Tibial artery (tissue), 4 donors: ENCODE measurements at regions not wholly inside any gene's neighbourhood (a gene's known extent, or its start where the extent isn't known, plus 50 kb on each side); places are given as distances from the start of the nearest gene placed in this dataset.

ENCODE experiments used
- DNase-seq, 2 donors: peaks; one replicate each; pipeline ENCODE4 v3.0.0-alpha.2; 2019
- H3K27ac ChIP-seq, 2 donors: fragments of 200-600 bp; sonication (generic) in 1 of 2; 1 replicate in 1 of 2; 2 replicates in 1 of 2; pipeline ENCODE4 v1.5.1; 2018 to 2019; ENCODE audit warnings: mild to moderate bottlenecking in 1 of 2
- H3K27me3 ChIP-seq, 2 donors: fragments of 200-600 bp; sonication (generic) in 1 of 2; one replicate each; pipeline versions ENCODE4 v1.5.1 to v1.6.0; 2016 to 2019
- H3K36me3 ChIP-seq, 3 donors: fragments of 200-600 bp; sonication (generic) in 2 of 3; one replicate each; pipeline ENCODE4 v1.5.1; 2016 to 2019; ENCODE audit warnings: mild to moderate bottlenecking in 2 of 3
- H3K4me1 ChIP-seq, 4 donors: fragments of 200-600 bp; sonication (generic) in 2 of 4; 1 replicate in 3 of 4; 2 replicates in 1 of 4; pipeline ENCODE4 v1.5.1; 2016 to 2019
- H3K4me3 ChIP-seq, 2 donors: fragments of 200-600 bp; sonication (generic) in 1 of 2; 1 replicate in 1 of 2; 2 replicates in 1 of 2; pipeline ENCODE4 v1.5.1; 2018 to 2019; ENCODE audit warnings: mild to moderate bottlenecking in 2 of 2
- H3K9me3 ChIP-seq, 3 donors: fragments of 200-600 bp; sonication (generic) in 1 of 3; one replicate each; pipeline ENCODE4 v1.5.1; 2016 to 2019
- intact Hi-C: fragments of 100-400 bp; cut with DNase I; formaldehyde crosslinking; loops from one replicate; pipeline ENCODE4 v1.15.0; 2023; ENCODE audit warnings: low total_unique reads
- TF ChIP-seq, protein P1 (sequence below), 2 experiments: fragments of 200-600 bp in 1 of 2; fragments of 450-650 bp in 1 of 2; IDR thresholded peaks; one replicate each; pipeline ENCODE4 v1.5.1; 2017 to 2019; ENCODE audit warnings: antibody characterized with exemption in 2 of 2, mild to moderate bottlenecking in 1 of 2, moderate library complexity in 1 of 2

DNA sequence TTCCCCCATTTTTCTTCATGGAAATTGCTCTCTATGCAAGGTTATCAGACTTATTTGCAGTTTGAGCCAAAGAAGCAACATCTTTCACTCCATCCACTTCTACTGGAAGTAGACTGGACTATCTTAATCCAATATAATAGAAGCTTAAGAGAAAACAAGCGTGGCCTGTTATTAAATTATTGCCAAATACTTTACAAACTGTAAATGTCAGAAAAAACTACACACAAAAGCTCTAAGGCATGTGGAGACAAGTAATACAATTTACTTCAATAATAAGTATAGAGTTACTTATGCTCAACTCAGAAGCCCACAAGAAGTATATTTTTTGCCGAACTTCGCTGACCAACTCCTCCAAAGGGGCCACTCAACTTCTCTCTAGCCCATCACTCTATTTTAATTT, 120.3 kb downstream of the BDH1 start:
- no peak for DNase-seq
- H3K27ac ChIP-seq: no peak overlapping the region
- peaks cover 0 to 17% (median 2%) of the 10 kb centered on the region in 4 donors for H3K4me1 ChIP-seq
- no peaks in the 10 kb centered on the region for H3K36me3 ChIP-seq
- no peaks in the 10 kb centered on the region for H3K9me3 ChIP-seq
- TF ChIP-seq, protein P1, sequence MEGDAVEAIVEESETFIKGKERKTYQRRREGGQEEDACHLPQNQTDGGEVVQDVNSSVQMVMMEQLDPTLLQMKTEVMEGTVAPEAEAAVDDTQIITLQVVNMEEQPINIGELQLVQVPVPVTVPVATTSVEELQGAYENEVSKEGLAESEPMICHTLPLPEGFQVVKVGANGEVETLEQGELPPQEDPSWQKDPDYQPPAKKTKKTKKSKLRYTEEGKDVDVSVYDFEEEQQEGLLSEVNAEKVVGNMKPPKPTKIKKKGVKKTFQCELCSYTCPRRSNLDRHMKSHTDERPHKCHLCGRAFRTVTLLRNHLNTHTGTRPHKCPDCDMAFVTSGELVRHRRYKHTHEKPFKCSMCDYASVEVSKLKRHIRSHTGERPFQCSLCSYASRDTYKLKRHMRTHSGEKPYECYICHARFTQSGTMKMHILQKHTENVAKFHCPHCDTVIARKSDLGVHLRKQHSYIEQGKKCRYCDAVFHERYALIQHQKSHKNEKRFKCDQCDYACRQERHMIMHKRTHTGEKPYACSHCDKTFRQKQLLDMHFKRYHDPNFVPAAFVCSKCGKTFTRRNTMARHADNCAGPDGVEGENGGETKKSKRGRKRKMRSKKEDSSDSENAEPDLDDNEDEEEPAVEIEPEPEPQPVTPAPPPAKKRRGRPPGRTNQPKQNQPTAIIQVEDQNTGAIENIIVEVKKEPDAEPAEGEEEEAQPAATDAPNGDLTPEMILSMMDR (IDR thresholded peaks at IDR 0.05): no peak
- H3K4me3 ChIP-seq: no peak overlapping the region
- intact Hi-C loops: no loop called here
- H3K27me3 ChIP-seq: peaks cover 0 to 4% of the 10 kb centered on the region in 2 donors

DNA sequence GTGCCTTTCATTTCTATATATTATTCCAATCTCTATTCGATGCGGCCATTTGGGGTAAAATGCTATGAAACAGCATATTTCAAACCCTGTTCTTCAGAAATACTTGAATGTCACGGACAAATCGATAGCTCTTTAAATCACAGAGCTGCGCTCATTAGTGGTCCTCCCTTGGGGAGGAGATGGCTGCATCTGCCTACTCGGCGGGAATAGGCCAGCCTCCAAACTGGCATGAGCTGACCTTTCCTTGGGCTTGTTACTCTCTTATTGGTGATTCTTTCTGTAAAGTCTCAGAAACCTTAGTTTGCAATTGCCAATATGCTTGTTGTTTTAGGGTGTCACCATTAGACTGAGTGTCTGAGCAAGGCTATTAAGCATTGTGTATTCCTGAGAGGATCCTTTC, 120.9 kb downstream of the BDH1 start:
- peaks cover 0 to 3% of the 10 kb centered on the region in 2 donors for H3K27me3 ChIP-seq
- H3K36me3 ChIP-seq: no peaks in the 10 kb centered on the region
- intact Hi-C loops: no loop called here
- no peaks in the 10 kb centered on the region for H3K9me3 ChIP-seq
- DNase-seq: no peak
- no peak overlapping the region for H3K27ac ChIP-seq
- H3K4me3 ChIP-seq: no peak overlapping the region
- H3K4me1 ChIP-seq: peaks cover 0 to 17% (median 2%) of the 10 kb centered on the region in 4 donors
- TF ChIP-seq, protein P1 (IDR thresholded peaks at IDR 0.05): no peak

DNA sequence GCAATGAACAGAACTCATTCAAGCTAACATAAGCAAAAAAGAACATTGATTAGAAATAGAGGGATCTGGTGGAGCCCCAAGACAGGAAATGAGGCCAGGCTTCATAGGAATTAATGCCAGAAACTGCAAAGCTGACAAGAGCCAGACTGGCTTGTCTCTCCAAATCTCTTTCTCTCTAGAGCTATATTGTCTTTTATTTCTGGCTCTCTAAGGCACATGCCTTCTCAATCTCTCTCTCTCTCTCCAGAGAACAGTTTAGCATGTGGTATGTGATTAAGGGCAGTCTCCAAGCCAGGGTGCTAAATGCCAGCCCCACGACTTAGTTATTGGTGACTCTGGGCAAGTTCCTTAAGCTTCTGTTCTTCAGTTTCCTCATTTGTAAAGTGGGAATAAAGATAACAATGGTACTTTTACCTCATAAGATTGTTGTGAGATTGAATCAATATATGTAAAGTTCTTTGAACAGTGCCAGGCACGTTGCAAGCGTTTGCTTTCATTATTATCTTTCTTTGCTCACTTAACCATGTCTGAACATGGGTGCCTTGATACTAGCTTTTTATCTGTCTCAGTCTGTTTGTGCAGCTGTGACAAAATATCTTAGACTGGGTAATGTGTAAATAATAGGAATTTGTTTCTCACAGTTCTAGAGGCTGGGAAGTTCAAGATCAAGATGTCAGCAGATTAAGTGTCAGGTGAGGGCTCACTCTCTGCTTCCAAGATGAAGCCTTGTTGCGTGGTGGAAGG, 123.2 kb downstream of the BDH1 start:
- no peak for DNase-seq
- TF ChIP-seq, protein P1 (IDR thresholded peaks at IDR 0.05): no peak
- Histone ChIP-seq H3K27me3 (no peaks in the 10 kb centered on the region), H3K9me3 (no peaks in the 10 kb centered on the region), H3K4me3 (no peak overlapping the region), H3K27ac (no peak overlapping the region), H3K36me3 (no peaks in the 10 kb centered on the region), H3K4me1 (peaks cover 0 to 17% (median 2%) of the 10 kb centered on the region in 4 donors)
- intact Hi-C loops: no loop called here

DNA sequence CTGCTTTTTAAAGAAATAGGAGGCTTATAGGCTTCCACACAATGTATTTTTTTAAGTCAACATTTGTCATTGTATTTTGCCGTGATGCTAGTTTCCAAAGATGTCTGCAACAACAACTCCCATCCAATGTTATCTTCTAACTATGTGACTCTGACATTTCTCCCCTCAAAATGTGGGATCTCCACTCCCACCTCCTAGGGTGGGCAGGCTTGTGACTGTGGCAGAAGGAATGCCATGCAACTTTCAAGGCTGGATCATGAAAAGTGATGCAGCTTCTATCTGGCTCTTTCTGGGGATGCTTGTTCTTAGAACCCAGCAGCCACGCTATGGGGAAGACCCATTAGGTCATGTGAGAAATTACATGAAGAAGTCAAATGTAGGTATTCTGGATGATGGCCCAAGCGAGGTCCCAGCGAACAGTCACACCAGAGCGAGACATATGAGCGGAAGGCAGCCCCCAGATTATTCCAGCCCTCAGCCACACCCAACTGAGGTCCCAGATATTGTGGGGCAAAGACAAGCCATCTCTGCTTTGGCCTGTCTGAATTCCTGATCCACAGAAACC, 124.3 kb downstream of the BDH1 start:
- Histone ChIP-seq H3K4me3 (no peak overlapping the region), H3K9me3 (no peaks in the 10 kb centered on the region), H3K27ac (no peak overlapping the region), H3K4me1 (peaks cover 0 to 17% (median 2%) of the 10 kb centered on the region in 4 donors), H3K36me3 (no peaks in the 10 kb centered on the region), H3K27me3 (no peaks in the 10 kb centered on the region)
- intact Hi-C loops: no loop called here
- TF ChIP-seq, protein P1 (IDR thresholded peaks at IDR 0.05): no peak
- no peak for DNase-seq

DNA sequence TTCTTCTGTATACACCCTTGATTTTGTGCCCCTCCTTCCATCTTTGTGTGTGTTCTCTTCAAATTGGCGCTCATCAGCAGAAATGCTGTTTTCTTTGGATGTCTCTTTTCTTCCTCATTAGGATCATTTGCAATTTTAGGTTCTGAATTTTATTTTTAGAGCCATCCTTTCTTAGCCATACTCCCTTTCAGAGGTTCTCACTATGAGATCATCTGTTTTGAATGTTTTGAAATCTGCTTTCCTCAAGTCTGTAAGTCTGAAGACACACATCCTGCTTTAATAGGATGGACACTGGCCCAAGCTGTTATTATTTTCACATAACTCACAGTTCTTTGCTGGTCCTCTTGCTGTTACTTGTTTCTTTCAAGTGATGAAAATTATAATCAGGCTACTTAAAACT, 124.8 kb downstream of the BDH1 start:
- TF ChIP-seq, protein P1 (IDR thresholded peaks at IDR 0.05): no peak

More for the DNA sequence above, 124.8 kb downstream of the BDH1 start:
- Histone ChIP-seq H3K36me3 (no peaks in the 10 kb centered on the region), H3K9me3 (no peaks in the 10 kb centered on the region), H3K27ac (no peak overlapping the region), H3K27me3 (no peaks in the 10 kb centered on the region), H3K4me1 (peaks cover 0 to 17% (median 2%) of the 10 kb centered on the region in 4 donors), H3K4me3 (no peak overlapping the region)
- intact Hi-C loops: no loop called here
- no peak for DNase-seq
